Fibroblast of lung (primary cell): ENCODE measurements at regions not wholly inside any gene's neighbourhood (a gene's known extent, or its start where the extent isn't known, plus 50 kb on each side); places are given as distances from the start of the nearest gene placed in this dataset.

Source experiments
- DNase-seq, 2 donors: peaks; one replicate each; pipeline versions ENCODE4 v3.0.0 to v3.0.0-alpha.2; 2010; ENCODE audit warnings: low read depth in 2 of 2
- H2AFZ ChIP-seq: 2 replicates; pipeline ENCODE4 v1.5.1; 2012; ENCODE audit warnings: low read length, control low read depth, inconsistent platforms
- H3K27ac ChIP-seq: 2 replicates; pipeline ENCODE4 v1.5.1; 2011; ENCODE audit warnings: low read length, control low read depth; ENCODE audit not compliant: insufficient read depth
- H3K27me3 ChIP-seq: 2 replicates; pipeline ENCODE4 v1.5.1; 2011; ENCODE audit warnings: mild to moderate bottlenecking, low read length; ENCODE audit not compliant: control insufficient read depth, insufficient read depth
- H3K36me3 ChIP-seq: 2 replicates; pipeline ENCODE4 v1.5.1; 2011; ENCODE audit warnings: low read length; ENCODE audit not compliant: control insufficient read depth, insufficient read depth
- H3K4me1 ChIP-seq: 2 replicates; pipeline ENCODE4 v1.5.1; 2011; ENCODE audit warnings: low read length; ENCODE audit not compliant: control insufficient read depth, insufficient read depth; ENCODE audit errors: extremely low read depth
- H3K4me2 ChIP-seq: 2 replicates; pipeline ENCODE4 v1.5.1; 2011; ENCODE audit warnings: low read length, control low read depth; ENCODE audit not compliant: insufficient read depth; ENCODE audit errors: extremely low read depth
- H3K4me3 ChIP-seq, 4 experiments: fragments of 200-600 bp in 1 of 4; sonication (generic) in 1 of 4; replicated peaks in 1 of 4; 2 replicates each; pipeline ENCODE4 v1.5.1; 2011 to 2016; ENCODE audit warnings: low read length in 4 of 4, low read depth in 3 of 4, mild to moderate bottlenecking in 3 of 4, control low read depth in 2 of 4, inconsistent platforms in 1 of 4, mixed read lengths in 1 of 4; ENCODE audit not compliant: insufficient read depth in 1 of 4; ENCODE audit errors: control extremely low read depth in 1 of 4
- H3K79me2 ChIP-seq: 2 replicates; pipeline ENCODE4 v1.5.1; 2012; ENCODE audit warnings: mild to moderate bottlenecking, low read length, inconsistent platforms; ENCODE audit not compliant: control insufficient read depth, insufficient read depth
- H3K9ac ChIP-seq: 2 replicates; pipeline ENCODE4 v1.5.1; 2011; ENCODE audit warnings: mild to moderate bottlenecking, low read length, control low read depth; ENCODE audit not compliant: insufficient read depth
- H3K9me3 ChIP-seq: 2 replicates; pipeline ENCODE4 v1.5.1; 2012; ENCODE audit warnings: low read depth, low read length; ENCODE audit not compliant: control insufficient read depth, insufficient read depth
- H4K20me1 ChIP-seq: 2 replicates; pipeline ENCODE4 v1.5.1; 2011; ENCODE audit warnings: low read length; ENCODE audit not compliant: control insufficient read depth, insufficient read depth; ENCODE audit errors: extremely low read depth
- CTCF ChIP-seq, 2 donors: IDR thresholded peaks in 1 of 2; conservative IDR thresholded peaks in 1 of 2; 1 replicate in 1 of 2; 2 replicates in 1 of 2; pipeline ENCODE4 v1.5.1; 2011 to 2012; ENCODE audit warnings: low read length in 2 of 2, control low read depth in 1 of 2, inconsistent platforms in 1 of 2, low read depth in 1 of 2, mild to moderate bottlenecking in 1 of 2
- EZH2 ChIP-seq: IDR thresholded peaks from 2 replicates; pipeline ENCODE4 v1.5.1; 2012; ENCODE audit warnings: low read length, control low read depth, mild to moderate bottlenecking; ENCODE audit errors: missing control alignments

- no peak overlapping the region for H3K4me3 ChIP-seq
- H3K4me2 ChIP-seq, result no peak overlapping the region
- no peak overlapping the region for H3K9ac ChIP-seq
- no peaks in the 10 kb centered on the region for H3K27me3 ChIP-seq
- H4K20me1 ChIP-seq, result no peaks in the 10 kb centered on the region
- no peaks in the 10 kb centered on the region for H3K36me3 ChIP-seq
- TF ChIP-seq CTCF (conservative IDR thresholded peaks at IDR 0.05 in 1 of 2, IDR thresholded peaks at IDR 0.05 in 1 of 2; ENCODE audit: low read depth in 1 of 2, low read length in 2 of 2) (no peak), EZH2 (no peak)
- peak overlapping the region; percentile 7 for H2AFZ ChIP-seq
- peak; percentile 43 to 98 for DNase-seq
- H3K27ac ChIP-seq, result peak overlapping the region; percentile 44
- H3K79me2 ChIP-seq, result no peaks in the 10 kb centered on the region
- no peaks in the 10 kb centered on the region for H3K9me3 ChIP-seq
- H3K4me1 ChIP-seq, result peaks cover 16% of the 10 kb centered on the region
Measured at GRCh38 chr6:113184291-113184690, 672.9 kb upstream of the MARCKS start.

GRCh38 chr6:113184736-113185135, 672.4 kb upstream of the MARCKS start:
- Histone ChIP-seq H3K27ac (no peak overlapping the region), H3K9me3 (no peaks in the 10 kb centered on the region), H3K4me1 (peaks cover 16% of the 10 kb centered on the region), H3K79me2 (no peaks in the 10 kb centered on the region), H4K20me1 (no peaks in the 10 kb centered on the region), H3K4me3 (no peak overlapping the region), H3K4me2 (no peak overlapping the region), H2AFZ (no peak overlapping the region), H3K9ac (no peak overlapping the region), H3K36me3 (no peaks in the 10 kb centered on the region), H3K27me3 (no peaks in the 10 kb centered on the region)
- TF ChIP-seq CTCF (conservative IDR thresholded peaks at IDR 0.05 in 1 of 2, IDR thresholded peaks at IDR 0.05 in 1 of 2; ENCODE audit: low read depth in 1 of 2, low read length in 2 of 2), result no peak
- no peak for TF ChIP-seq EZH2
- DNase-seq, result peak; percentile 26 to 28

GRCh38 chr6:113185299-113185698, 671.8 kb upstream of the MARCKS start:
- Histone ChIP-seq H3K36me3 (no peaks in the 10 kb centered on the region), H3K9ac (no peak overlapping the region), H3K79me2 (no peaks in the 10 kb centered on the region), H3K4me3 (no peak overlapping the region), H2AFZ (no peak overlapping the region), H3K4me2 (no peak overlapping the region), H3K27me3 (no peaks in the 10 kb centered on the region), H3K27ac (no peak overlapping the region), H3K4me1 (peaks cover 16% of the 10 kb centered on the region), H4K20me1 (no peaks in the 10 kb centered on the region), H3K9me3 (no peaks in the 10 kb centered on the region)
- TF ChIP-seq EZH2 (no peak), CTCF (conservative IDR thresholded peaks at IDR 0.05 in 1 of 2, IDR thresholded peaks at IDR 0.05 in 1 of 2; ENCODE audit: low read depth in 1 of 2, low read length in 2 of 2) (no peak)
- peak in 1 of 2 donors; percentile 45 for DNase-seq
